ENCODE measurements at regions not wholly inside any gene's neighbourhood (a gene's known extent, or its start where the extent isn't known, plus 50 kb on each side); places are given as distances from the start of the nearest gene placed in this dataset.

GRCh38 chr6:159353193-159353592, 184.0 kb downstream of the FNDC1 start:
- Histone ChIP-seq H3K4me1 (ENCODE audit: control insufficient read depth in 2 of 2, insufficient read depth in 1 of 2, low read depth in 1 of 2, low read length in 2 of 2) (no peaks in the 10 kb centered on the region), H3K23ac (ENCODE audit: low read depth, low read length, poor library complexity) (no peak overlapping the region), H3K9me3 (replicated peaks in 1 of 2; ENCODE audit: control insufficient read depth in 2 of 2, insufficient read depth in 1 of 2, low read depth in 1 of 2, low read length in 2 of 2) (peaks cover 0 to 2% of the 10 kb centered on the region in 2 donors), H4K91ac (ENCODE audit: low read depth, low read length, poor library complexity) (no peak overlapping the region), H3K4ac (ENCODE audit: low read length) (no peak overlapping the region), H4K8ac (ENCODE audit: low read depth, low read length) (no peak overlapping the region), H2AFZ (ENCODE audit: low read length) (no peak overlapping the region), H3K36me3 (replicated peaks in 1 of 2; ENCODE audit: control insufficient read depth in 2 of 2, insufficient read depth in 2 of 2, low read length in 2 of 2) (no peaks in the 10 kb centered on the region), H3K27me3 (ENCODE audit: control insufficient read depth in 3 of 3, insufficient read depth in 3 of 3, low read depth in 1 of 3, low read length in 3 of 3) (peaks cover 0 to 4% (median 0%) of the 10 kb centered on the region in 3 experiments), H3K18ac (ENCODE audit: low read length) (no peak overlapping the region), H3K79me1 (ENCODE audit: low read depth, low read length) (no peaks in the 10 kb centered on the region), H2BK12ac (ENCODE audit: low read length) (no peak overlapping the region), H3K9ac (ENCODE audit: low read depth, low read length, poor library complexity) (no peak overlapping the region), H2BK5ac (ENCODE audit: low read length) (no peak overlapping the region), H2AK5ac (ENCODE audit: low read depth, low read length) (no peak overlapping the region), H2BK120ac (ENCODE audit: low read depth, low read length) (no peak overlapping the region), H2BK15ac (ENCODE audit: low read length) (no peak overlapping the region), H3K27ac (replicated peaks; ENCODE audit: low read length) (no peak overlapping the region), H3K4me3 (ENCODE audit: low read length in 2 of 2) (peak overlapping the region in 1 of 2 donors; percentile 6), H3K4me2 (ENCODE audit: insufficient read depth, low read length, poor library complexity, severe bottlenecking) (no peak overlapping the region), H3K14ac (ENCODE audit: low read length) (no peak overlapping the region)
- DNase-seq (ENCODE audit: low spot score): no peak
- WGBS, 2 donors (ENCODE audit: extremely low coverage in 2 of 2, insufficient read length in 2 of 2, insufficient replicate concordance in 1 of 2): no CpG with 5 or more reads among the region's 3 CpGs

GRCh38 chr6:159351707-159352106, 182.5 kb downstream of the FNDC1 start:
- no peaks in the 10 kb centered on the region for H3K79me1 ChIP-seq (ENCODE audit: low read depth, low read length)
- H2AFZ ChIP-seq (ENCODE audit: low read length): no peak overlapping the region
- no peak for DNase-seq (ENCODE audit: low spot score)
- no peak overlapping the region for H2BK5ac ChIP-seq (ENCODE audit: low read length)
- H3K9ac ChIP-seq (ENCODE audit: low read depth, low read length, poor library complexity): no peak overlapping the region
- H2BK120ac ChIP-seq (ENCODE audit: low read depth, low read length): no peak overlapping the region
- no peak overlapping the region for H3K27ac ChIP-seq (replicated peaks; ENCODE audit: low read length)
- no peak overlapping the region for H3K4me2 ChIP-seq (ENCODE audit: insufficient read depth, low read length, poor library complexity, severe bottlenecking)
- H3K4me1 ChIP-seq (ENCODE audit: control insufficient read depth in 2 of 2, insufficient read depth in 1 of 2, low read depth in 1 of 2, low read length in 2 of 2): no peaks in the 10 kb centered on the region
- no peak overlapping the region for H3K4ac ChIP-seq (ENCODE audit: low read length)
- peaks cover 0 to 2% of the 10 kb centered on the region in 2 donors for H3K9me3 ChIP-seq (replicated peaks in 1 of 2; ENCODE audit: control insufficient read depth in 2 of 2, insufficient read depth in 1 of 2, low read depth in 1 of 2, low read length in 2 of 2)
- no peak overlapping the region for H4K91ac ChIP-seq (ENCODE audit: low read depth, low read length, poor library complexity)
- no peak overlapping the region for H4K8ac ChIP-seq (ENCODE audit: low read depth, low read length)
- no peak overlapping the region for H3K23ac ChIP-seq (ENCODE audit: low read depth, low read length, poor library complexity)
- H3K4me3 ChIP-seq (ENCODE audit: low read length in 2 of 2): no peak overlapping the region
- no peak overlapping the region for H2BK15ac ChIP-seq (ENCODE audit: low read length)
- H2AK5ac ChIP-seq (ENCODE audit: low read depth, low read length): no peak overlapping the region
- no peak overlapping the region for H2BK12ac ChIP-seq (ENCODE audit: low read length)
- H3K36me3 ChIP-seq (replicated peaks in 1 of 2; ENCODE audit: control insufficient read depth in 2 of 2, insufficient read depth in 2 of 2, low read length in 2 of 2): no peaks in the 10 kb centered on the region
- H3K27me3 ChIP-seq (ENCODE audit: control insufficient read depth in 3 of 3, insufficient read depth in 3 of 3, low read depth in 1 of 3, low read length in 3 of 3): no peaks in the 10 kb centered on the region
- no peak overlapping the region for H3K18ac ChIP-seq (ENCODE audit: low read length)
- H3K14ac ChIP-seq (ENCODE audit: low read length): no peak overlapping the region

GRCh38 chr6:159349915-159350314, 180.7 kb downstream of the FNDC1 start:
- no peak overlapping the region for H3K23ac ChIP-seq (ENCODE audit: low read depth, low read length, poor library complexity)
- H2BK5ac ChIP-seq (ENCODE audit: low read length): no peak overlapping the region
- H3K4me2 ChIP-seq (ENCODE audit: insufficient read depth, low read length, poor library complexity, severe bottlenecking): no peak overlapping the region
- H3K4me1 ChIP-seq (ENCODE audit: control insufficient read depth in 2 of 2, insufficient read depth in 1 of 2, low read depth in 1 of 2, low read length in 2 of 2): no peaks in the 10 kb centered on the region
- no peak overlapping the region for H3K18ac ChIP-seq (ENCODE audit: low read length)
- H4K8ac ChIP-seq (ENCODE audit: low read depth, low read length): no peak overlapping the region
- H2AK5ac ChIP-seq (ENCODE audit: low read depth, low read length): no peak overlapping the region
- H2BK12ac ChIP-seq (ENCODE audit: low read length): no peak overlapping the region
- H2BK120ac ChIP-seq (ENCODE audit: low read depth, low read length): no peak overlapping the region
- H4K91ac ChIP-seq (ENCODE audit: low read depth, low read length, poor library complexity): no peak overlapping the region
- WGBS, 2 donors (ENCODE audit: extremely low coverage in 2 of 2, insufficient read length in 2 of 2, insufficient replicate concordance in 1 of 2): no CpG with 5 or more reads among the region's 4 CpGs
- H3K9me3 ChIP-seq (replicated peaks in 1 of 2; ENCODE audit: control insufficient read depth in 2 of 2, insufficient read depth in 1 of 2, low read depth in 1 of 2, low read length in 2 of 2): peaks cover 0 to 2% of the 10 kb centered on the region in 2 donors
- no peak overlapping the region for H2BK15ac ChIP-seq (ENCODE audit: low read length)
- no peaks in the 10 kb centered on the region for H3K27me3 ChIP-seq (ENCODE audit: control insufficient read depth in 3 of 3, insufficient read depth in 3 of 3, low read depth in 1 of 3, low read length in 3 of 3)
- H3K27ac ChIP-seq (replicated peaks; ENCODE audit: low read length): no peak overlapping the region
- H3K4me3 ChIP-seq (ENCODE audit: low read length in 2 of 2): no peak overlapping the region
- no peak overlapping the region for H2AFZ ChIP-seq (ENCODE audit: low read length)
- no peaks in the 10 kb centered on the region for H3K36me3 ChIP-seq (replicated peaks in 1 of 2; ENCODE audit: control insufficient read depth in 2 of 2, insufficient read depth in 2 of 2, low read length in 2 of 2)
- no peaks in the 10 kb centered on the region for H3K79me1 ChIP-seq (ENCODE audit: low read depth, low read length)
- H3K14ac ChIP-seq (ENCODE audit: low read length): no peak overlapping the region
- no peak overlapping the region for H3K9ac ChIP-seq (ENCODE audit: low read depth, low read length, poor library complexity)
- DNase-seq (ENCODE audit: low spot score): no peak
- H3K4ac ChIP-seq (ENCODE audit: low read length): no peak overlapping the region

DNA sequence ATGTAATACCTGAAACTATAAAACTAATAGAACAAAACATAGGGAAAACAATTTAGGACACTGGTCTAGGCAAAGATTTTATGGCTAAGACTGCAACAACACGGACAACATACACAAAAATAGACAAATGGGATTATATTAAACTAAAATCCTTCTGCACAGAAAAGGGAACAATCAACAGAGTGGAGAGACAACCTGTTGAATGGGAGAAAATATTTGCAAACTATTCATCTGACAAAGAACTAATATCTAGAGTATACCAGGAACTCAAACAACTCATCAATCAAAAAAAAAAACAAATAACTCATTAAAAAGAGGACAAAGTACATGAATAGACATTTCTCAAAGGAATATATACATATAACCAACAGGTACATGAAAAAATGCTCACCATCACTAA, 174.5 kb downstream of the FNDC1 start:
- Histone ChIP-seq H4K8ac (ENCODE audit: low read depth, low read length) (no peak overlapping the region), H2BK15ac (ENCODE audit: low read length) (no peak overlapping the region), H3K4me3 (ENCODE audit: low read length in 2 of 2) (no peak overlapping the region), H2BK120ac (ENCODE audit: low read depth, low read length) (no peak overlapping the region), H2BK5ac (ENCODE audit: low read length) (no peak overlapping the region), H3K18ac (ENCODE audit: low read length) (no peak overlapping the region), H3K27ac (replicated peaks; ENCODE audit: low read length) (no peak overlapping the region), H3K79me1 (ENCODE audit: low read depth, low read length) (no peaks in the 10 kb centered on the region), H4K91ac (ENCODE audit: low read depth, low read length, poor library complexity) (no peak overlapping the region), H2AK5ac (ENCODE audit: low read depth, low read length) (no peak overlapping the region), H3K36me3 (replicated peaks in 1 of 2; ENCODE audit: control insufficient read depth in 2 of 2, insufficient read depth in 2 of 2, low read length in 2 of 2) (no peaks in the 10 kb centered on the region), H3K4me2 (ENCODE audit: insufficient read depth, low read length, poor library complexity, severe bottlenecking) (no peak overlapping the region), H3K23ac (ENCODE audit: low read depth, low read length, poor library complexity) (no peak overlapping the region), H3K27me3 (ENCODE audit: control insufficient read depth in 3 of 3, insufficient read depth in 3 of 3, low read depth in 1 of 3, low read length in 3 of 3) (no peaks in the 10 kb centered on the region), H3K4ac (ENCODE audit: low read length) (no peak overlapping the region), H2AFZ (ENCODE audit: low read length) (no peak overlapping the region), H2BK12ac (ENCODE audit: low read length) (no peak overlapping the region), H3K9me3 (replicated peaks in 1 of 2; ENCODE audit: control insufficient read depth in 2 of 2, insufficient read depth in 1 of 2, low read depth in 1 of 2, low read length in 2 of 2) (no peaks in the 10 kb centered on the region), H3K14ac (ENCODE audit: low read length) (no peak overlapping the region), H3K4me1 (ENCODE audit: control insufficient read depth in 2 of 2, insufficient read depth in 1 of 2, low read depth in 1 of 2, low read length in 2 of 2) (no peaks in the 10 kb centered on the region), H3K9ac (ENCODE audit: low read depth, low read length, poor library complexity) (no peak overlapping the region)
- no CpG with 5 or more reads among the region's 1 CpG for whole genome bisulfite sequencing, 2 donors (ENCODE audit: extremely low coverage in 2 of 2, insufficient read length in 2 of 2, insufficient replicate concordance in 1 of 2)
- DNase-seq (ENCODE audit: low spot score): no peak

Data from neuronal stem cell (in vitro differentiated cells).